ENCODE measurements at regions not wholly inside any gene's neighbourhood (a gene's known extent, or its start where the extent isn't known, plus 50 kb on each side); places are given as distances from the start of the nearest gene placed in this dataset.

DNA sequence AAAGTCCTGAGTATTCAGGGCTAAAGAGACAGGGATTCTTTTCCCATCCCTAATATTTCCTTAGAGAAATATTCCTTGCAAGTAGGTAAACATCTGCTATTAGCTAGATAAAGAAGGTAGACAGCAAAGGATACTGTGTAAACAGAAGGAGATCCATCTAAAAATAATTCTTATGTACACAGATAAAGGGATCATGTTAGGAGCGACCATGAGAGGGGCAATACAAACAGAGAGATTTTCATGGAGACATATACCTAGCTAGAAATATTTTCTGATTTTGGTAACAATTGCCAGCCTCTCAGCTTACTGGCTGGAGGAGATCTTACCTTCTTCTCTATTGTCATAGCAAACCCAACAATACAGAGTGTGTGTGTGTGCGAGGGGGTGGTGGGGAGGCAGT lies 184.6 kb upstream of the DMAC1 start:
- DNase-seq (ENCODE audit: low spot score), result no peak

DNA sequence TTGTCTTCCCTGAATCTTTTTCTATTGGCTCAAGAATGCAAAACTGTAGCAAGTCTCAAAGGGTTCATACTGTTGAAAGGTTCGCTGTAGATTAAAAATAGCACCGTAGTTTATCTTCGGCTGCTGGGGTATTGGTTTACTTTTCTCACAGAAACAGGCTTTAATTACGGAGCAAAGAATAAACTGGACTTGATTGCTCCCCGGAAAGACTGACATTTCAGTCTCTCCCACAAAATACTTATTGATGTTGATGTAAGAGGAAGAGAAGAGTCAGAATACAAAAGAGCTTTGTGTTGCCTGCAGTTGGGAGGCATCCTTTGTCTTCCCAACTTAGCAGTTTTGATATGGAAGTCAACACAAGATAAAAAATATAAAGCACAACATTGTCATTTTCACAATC lies 183.9 kb upstream of the DMAC1 start:
- DNase-seq (ENCODE audit: low spot score), result peak; percentile 96

DNA sequence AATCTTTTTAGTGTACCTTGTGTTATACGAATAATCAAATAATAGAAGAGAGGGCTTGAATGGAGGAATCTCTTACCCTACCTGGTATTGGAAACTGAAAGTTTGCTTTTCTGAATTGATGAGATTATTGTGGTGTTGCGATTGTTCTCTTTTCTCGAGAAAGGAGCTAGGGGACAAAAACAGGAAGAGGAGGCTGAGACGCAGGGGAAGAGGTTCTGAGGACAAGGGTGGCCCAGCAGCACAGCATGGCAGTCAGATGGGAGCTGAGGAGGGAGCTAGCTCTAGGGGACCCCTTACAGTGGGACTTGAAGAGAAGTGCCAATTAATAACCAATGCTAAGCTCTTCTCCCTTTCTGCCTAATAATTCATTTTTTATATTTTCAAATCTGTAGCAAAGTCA lies 183.3 kb upstream of the DMAC1 start:
- DNase-seq (ENCODE audit: low spot score), result peak; percentile 35

DNA sequence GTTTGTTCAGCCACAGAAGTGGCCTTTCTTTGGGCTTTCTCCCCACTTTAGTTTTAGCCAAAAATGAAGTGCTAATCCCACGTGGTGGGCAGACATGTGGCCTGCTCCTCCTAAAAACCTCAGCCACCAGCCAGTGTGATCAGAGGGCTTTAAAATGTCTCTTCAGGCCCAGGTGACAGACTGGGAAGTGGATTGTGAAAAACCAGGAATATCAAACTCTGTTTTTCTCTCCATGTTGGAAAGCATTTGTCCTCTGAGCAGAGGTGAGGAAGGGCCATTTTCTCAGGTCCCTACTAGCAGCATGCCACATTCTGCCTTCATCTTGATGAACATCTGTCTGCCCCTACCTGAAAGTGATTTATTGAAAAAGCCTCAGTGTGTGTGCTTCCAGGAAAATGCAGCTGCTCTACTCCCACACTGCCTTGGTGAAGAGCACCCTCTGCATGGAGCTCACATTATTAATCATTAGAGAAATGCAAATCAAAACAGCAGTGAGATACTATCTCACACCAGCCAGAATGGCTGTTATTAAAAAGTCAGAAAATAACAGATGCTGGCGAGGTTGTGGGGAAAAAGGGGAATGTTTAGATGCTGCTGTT lies 181.2 kb upstream of the DMAC1 start:
- peak; percentile 48 for DNase-seq (ENCODE audit: low spot score)

DNA sequence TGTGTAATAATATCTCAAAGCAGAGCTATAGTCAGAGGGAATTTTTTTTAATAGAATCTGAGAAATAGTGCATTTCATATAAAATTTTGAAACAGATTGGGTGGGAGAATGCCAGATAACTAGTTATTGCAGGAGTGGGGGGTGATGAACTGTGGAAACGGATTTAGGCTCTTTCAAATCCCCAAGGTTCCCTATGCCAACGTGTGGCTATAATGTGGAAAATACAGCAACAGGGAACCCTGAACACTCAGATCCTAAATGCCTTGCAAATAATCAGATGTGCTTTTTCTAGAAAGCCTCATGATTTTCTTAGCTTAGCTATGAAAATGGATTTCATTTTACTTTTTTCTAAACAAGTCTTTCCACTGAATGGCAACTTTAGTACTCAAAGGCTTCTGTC lies 180.5 kb upstream of the DMAC1 start:
- no peak for DNase-seq (ENCODE audit: low spot score)

DNA sequence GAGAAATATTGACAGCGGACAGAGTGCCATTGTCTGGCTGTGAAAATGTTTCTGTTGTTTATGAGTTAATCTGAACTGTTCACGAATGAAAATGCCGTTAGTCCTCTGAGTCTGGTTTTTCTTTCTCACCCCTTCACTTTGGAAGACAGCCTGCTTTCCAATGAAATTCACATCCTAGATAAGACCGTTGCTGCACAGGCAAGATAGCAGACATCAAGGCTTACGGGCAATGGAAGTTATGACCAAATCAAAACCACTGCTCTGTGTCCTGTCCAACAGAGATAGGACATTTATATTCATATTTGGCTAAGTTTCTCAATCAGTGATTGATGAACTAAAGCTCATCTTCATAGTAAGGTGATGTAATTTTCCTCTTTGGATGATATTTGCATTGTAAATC lies 180.0 kb upstream of the DMAC1 start:
- no peak for DNase-seq (ENCODE audit: low spot score)

DNA sequence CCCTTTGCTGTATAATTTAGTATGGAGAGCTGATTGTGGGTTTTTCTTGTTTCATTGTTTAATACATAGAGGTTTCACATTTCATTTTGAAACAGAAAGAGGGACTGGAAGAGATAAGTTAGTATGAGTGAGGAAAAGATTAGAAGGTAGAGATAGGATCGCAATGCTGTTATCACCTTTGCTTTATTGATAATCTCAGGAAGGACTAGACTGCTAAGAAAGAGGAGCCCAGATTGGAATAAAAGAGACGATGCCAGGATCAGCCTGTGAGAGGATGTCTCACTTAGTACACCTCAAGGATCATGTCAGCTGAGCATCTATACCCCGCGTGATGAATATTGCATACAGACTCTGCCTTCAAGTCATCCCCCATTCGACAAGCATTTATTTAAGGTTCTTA lies 178.0 kb upstream of the DMAC1 start:
- no peak for DNase-seq (ENCODE audit: low spot score)

DNA sequence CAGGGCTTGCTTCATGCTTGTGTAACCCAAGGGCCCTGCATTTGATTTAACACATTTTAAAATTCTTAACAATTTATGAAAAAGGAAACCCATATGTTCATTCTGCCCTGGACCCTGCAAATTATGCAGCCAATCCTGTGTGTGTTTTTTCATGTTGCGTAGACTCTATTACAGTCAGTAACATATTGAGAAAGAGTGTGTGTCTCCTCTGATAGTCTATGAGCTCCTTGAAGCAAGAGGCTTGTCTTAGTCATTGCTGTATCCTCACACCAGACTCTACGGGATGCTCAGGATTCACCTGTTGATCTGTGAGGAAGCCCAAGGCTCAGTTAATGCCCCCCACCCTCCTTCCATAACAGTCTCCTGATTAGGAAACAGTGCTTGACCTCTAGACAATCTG lies 177.3 kb upstream of the DMAC1 start:
- no peak for DNase-seq (ENCODE audit: low spot score)

DNA sequence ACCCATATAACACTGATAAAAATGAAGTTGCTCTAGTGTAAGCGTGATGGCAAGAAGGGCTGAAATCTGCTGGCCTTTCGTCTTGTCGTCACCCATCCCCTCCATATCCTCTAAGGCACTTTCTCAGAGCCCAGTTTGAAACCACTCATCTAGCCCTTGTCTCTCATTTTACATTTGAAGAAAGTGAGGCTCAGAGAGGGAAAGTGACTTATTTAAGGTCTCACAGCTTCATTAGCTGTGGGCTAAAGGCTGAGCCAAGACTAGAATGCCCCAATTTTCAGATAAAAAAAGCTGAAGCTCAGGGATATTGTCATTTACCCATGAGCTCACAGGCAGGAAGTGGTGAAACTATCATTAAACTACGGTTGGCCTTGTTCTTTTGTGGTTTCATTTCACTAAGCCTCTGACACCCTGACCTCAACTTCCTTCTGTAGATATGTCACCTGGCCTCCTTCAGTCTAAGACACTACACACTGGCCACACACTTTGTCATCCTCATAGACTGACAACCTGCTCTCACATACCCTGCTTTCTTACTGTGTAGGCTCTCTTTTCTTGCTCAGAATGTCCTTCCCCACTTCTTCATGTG lies 176.7 kb upstream of the DMAC1 start:
- no peak for DNase-seq (ENCODE audit: low spot score)

DNA sequence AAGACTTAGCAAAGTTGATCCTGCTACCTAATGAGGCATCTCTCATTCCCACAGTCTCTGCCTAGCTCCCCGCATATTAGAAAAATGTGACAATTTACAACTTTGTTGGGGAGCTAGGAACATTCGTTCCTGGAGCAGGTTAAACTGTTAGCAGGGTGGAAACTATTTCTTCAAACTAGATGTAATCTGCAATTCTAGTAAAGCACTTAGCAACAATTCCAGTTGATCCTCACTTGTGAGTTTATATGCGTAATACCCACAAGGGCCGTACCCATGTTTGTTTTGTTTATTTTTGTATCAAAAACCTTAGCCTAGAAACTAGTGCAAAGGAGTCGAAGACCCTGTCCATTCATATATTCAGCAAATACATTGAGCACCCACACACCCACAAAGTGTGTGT lies 175.8 kb upstream of the DMAC1 start:
- DNase-seq (ENCODE audit: low spot score), result no peak

DNA sequence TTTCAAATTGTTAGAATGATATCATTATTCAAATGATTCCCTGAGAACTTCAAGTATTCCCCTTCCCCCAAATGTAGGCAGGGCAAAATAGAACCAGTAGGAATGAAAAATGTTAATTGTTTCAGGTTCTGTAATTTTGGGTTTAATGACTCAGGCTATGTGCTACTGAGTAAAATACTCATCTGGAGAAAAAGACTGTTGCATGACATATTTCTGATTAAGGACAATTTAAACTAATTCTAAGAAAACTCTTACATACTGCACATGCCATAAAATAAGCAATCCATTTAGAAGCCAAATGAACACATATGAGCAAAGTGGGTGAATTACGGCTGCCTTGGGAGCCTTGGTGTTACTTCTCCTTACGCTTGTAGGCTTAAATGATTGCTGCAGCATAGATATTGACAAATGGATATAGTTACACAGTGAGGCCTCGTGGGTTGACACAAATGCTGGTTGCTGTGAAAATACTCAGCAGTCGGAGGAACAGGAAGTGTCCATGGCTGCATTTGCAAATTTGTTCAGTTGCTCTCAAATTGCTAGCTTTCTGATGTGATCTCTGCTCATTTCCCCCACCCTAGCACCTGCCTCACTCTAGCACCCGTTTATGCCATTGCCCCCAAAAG lies 174.9 kb upstream of the DMAC1 start:
- DNase-seq (ENCODE audit: low spot score), result no peak

DNA sequence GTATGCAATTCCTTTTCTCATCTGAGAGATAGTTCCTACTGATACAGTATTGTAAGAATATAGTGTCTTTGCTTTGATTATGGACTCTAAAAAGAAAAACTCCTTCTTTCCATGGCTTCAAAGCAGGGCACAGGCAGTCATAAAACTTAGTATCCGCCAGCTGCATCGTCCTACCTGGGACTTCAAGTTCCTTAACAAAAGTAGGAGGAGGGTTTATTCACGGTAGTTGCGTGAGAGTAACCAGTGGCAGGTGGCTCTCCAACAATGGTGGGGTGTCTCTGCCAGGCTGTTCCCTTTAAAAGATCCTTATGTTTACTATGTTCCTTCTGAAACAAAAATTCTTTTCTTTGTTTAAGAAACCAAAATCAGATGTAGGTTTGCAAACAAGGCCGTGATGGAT lies 173.5 kb upstream of the DMAC1 start:
- DNase-seq (ENCODE audit: low spot score), result no peak

DNA sequence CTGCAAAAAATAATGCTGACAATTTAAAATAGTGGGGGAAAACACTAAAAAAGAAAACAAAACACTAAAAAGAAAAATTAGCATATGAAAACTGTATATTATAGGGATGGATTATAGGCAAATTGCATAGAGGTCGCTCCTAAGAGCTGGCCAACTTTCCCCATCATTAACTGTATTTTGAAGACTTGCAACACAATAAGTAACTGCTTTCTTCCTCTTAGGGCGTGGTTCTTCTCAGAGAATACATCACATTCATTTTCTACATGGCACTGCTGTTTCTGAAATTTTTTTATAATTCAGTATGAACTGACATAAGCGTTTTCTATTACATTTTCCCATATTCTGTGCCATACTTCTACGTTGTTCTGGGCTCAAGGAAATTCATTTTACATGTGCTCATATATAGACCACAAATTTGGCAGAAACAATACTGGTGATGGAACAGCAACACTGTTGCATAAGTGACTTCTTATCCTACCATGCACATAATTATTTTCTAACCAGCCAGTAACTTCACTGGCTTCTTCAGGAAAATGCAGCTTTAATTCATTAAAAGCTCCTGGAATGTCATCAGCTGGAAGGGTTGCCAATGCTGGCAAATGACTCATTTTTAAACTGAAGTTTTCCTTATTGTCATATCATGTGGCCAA lies 171.2 kb upstream of the DMAC1 start:
- DNase-seq (ENCODE audit: low spot score), result no peak

DNA sequence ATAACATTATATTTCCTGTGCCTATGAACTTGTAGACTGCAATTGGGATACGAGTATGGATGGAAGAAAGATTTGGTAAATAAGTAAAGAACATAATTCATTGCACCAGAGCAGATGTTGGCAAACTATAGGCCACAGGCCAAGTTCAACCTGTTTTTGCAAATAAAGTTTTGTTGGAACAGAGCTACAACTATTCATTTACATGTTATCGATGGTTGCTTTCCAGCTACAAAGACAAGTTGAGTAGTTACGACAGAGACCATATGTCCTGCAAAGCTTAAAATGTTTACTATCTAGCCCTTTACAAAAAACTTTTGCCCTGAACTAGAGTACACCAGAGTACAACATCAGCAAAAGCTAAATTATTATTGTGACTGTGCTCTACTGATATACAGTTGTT lies 169.1 kb upstream of the DMAC1 start:
- no peak for DNase-seq (ENCODE audit: low spot score)

DNA sequence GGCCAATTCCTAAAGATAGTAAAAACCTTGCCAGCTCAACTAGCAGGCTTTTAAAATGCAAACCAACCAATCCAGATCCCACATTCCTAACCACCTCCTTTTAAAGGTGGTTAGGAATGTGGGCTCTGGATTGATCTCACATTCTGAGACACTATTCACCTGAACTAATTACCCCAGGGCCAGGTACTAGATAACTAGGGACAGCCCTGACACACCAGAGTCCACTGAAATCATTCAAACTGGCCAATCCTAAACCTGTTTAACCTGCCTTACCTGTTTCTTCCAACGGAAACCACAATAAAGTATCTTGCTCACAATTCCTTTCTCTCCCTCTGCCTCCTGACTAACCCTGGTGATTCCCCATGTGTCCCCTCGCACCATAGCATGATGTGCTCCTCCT lies 168.3 kb upstream of the DMAC1 start:
- no peak for DNase-seq (ENCODE audit: low spot score)

DNA sequence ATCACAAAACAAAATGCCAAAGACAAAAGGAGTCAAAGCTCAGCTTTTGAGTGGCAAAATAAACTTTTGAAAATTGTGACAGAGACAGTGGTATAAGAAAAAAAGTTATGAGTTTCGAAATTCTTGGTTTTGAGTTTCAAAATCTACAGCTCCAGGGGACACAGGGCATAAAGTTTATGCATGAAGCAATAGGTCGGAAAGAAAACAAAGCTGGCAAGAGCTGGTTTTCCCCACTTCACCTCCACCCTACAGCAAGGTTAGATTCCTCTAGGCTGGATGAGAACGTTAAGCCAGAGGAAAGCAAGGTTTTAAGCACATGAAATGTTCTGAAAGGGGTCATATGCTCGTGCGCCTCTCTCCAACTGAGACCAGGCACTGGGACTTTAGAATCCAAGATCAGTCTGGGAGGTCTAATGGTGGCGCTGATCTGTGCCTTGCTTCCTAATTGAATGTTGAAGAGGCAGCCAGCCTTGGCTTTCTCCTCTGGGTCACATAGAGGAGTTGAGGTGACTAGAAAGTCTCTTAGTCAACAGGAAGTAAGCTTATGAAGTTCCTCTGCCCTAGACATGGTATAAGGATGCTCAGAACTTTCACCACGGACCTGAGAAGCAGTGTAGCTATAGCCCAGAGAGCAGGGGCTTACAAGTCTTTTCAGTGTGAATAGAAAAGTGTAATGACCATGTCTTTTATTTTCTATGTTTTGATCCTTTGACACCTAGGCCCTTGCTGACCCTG lies 167.7 kb upstream of the DMAC1 start:
- DNase-seq (ENCODE audit: low spot score), result no peak

DNA sequence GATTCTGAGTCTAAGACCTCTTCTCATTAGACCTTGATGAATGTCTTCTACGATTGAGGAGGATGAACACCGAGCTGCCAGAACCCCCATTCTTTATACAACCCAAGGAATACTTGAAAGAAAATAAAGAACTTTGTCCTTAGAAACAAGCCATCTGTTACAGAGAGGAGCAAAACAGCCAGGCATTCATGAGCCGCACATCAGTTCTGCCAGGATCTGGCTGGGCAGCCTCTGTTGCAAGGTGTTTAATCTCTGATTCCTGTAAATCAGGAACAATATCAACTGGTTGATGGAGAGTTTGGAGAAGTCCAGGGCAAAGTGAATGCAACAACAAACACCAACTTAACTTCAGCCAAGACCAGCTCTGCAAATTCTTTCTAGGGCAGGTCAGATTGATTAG lies 165.5 kb upstream of the DMAC1 start:
- DNase-seq (ENCODE audit: low spot score), result no peak

DNA sequence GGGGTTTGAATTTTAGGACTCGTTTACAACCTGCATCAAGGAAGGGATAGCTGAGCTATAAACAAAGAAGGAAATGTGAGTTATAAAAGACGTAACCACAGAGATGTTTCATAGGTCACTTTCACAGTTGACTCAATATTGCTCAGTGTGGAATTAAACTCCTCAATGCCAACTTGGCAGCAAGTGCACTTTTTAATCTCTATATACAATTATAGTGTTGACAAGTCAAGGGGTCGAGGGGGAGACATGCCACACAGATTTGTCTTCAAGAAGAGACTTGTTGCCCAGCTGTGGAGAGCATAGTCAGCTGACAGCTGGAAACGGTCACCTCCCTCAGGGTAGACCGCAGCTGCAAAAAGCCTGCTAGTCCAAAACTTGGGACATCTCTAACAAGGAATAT lies 163.4 kb upstream of the DMAC1 start:
- DNase-seq (ENCODE audit: low spot score), result no peak

DNA sequence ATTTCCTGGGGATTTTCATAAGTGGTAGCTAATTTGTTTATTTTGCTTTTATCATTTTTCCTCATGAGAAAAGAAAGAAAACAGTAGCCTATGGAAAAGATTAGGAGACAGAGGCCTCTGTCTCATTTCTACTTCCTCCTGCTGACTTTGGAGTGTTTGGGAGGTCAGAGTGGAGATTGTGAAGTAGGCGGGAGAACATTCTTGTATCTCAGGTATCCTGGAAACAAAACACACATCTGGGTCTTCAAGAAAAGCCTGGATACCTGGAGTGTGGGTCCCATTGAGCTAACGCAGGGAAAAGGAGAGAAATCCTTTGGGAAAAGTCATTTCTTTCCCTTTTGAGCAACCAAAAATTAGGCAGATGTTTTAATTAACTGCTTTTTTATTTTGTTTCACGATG lies 161.5 kb upstream of the DMAC1 start:
- DNase-seq (ENCODE audit: low spot score), result no peak

DNA sequence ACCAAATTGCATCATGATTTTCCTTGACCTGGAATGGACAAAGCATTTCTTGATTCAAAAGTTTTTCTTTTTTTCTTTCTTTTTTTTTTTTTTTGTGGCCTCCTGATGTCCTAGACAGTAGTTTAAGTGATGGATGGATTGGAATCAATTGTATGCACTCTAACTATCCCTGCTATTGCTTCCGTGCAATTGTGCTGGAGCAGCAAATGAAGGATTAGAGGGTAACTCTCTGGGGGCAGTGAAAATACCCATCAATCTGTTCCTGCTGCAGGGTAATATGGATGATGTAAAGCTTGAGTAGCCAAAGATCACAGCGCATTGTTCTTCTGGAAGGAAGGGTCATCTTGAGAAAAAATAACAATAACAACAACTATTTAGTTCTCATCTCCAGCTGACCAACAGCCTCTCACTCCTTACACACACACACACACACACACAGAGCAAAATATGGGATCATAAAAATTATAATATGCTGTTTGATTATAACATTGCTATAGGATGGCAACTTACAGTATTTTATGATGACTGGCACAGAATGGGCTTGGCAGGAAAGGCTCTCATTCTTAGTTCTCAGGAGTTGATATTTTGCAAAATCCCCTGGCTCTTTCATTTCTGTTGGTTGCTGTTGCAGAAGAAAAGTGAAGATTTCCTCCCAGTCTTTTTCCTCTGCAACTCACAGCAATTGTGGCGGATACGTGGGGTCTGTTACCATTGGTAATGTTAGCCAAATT lies 160.9 kb upstream of the DMAC1 start:
- DNase-seq (ENCODE audit: low spot score), result no peak

DNA sequence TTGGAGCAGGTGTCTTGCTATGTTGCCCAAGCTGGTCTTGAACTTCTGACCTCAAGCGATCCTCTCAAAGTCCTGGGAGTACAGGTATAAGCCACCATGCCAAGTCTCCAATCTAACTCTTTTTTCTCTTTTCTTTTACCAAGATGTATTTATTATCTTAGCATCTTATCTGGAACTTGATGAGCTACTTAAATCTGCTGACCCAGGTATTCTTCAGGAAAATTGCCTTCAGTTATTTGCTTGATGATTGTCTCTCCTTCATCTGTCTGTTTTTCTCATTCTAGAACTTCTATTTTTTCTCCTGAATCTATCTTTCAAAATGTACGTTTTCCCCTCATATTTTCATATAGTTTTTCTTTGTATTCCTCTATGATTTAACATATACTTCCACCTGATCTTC lies 158.2 kb upstream of the DMAC1 start:
- no peak for DNase-seq (ENCODE audit: low spot score)

DNA sequence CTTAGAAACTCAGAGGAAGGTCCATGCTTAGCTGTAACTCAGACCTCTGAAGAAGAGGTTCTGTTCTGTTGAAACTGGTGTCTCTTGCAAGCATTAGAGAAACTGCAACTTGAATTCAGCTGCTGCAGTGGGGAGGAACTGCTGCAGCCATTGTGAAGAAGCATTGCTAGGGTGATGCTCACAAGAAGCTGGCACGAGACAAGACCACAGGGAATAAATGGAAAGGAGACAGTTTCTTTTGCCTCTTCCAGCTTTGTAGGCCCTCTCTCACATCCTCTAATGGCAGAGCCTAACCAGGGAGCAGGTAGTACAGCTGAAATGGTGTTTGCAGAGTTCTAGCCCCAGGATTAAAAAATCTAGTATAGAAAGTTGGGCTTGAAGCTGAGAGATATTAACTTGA lies 148.0 kb upstream of the DMAC1 start:
- no peak for DNase-seq (ENCODE audit: low spot score)

Data from globus pallidus (tissue), 1 donor.